ENCODE measurements at regions not wholly inside any gene's neighbourhood (a gene's known extent, or its start where the extent isn't known, plus 50 kb on each side); places are given as distances from the start of the nearest gene placed in this dataset.
A peak's percentile ranks its signal among the peaks of the same experiment; 100 is the strongest.

GRCh38 chr12:19794116-19794515 is 354.8 kb downstream of the AEBP2 start:
- DNase-seq (ENCODE audit: low read depth): no peak
- no peak overlapping the region for H3K4me3 ChIP-seq (ENCODE audit: low read depth, low read length)
- no peak for TF ChIP-seq CTCF (IDR thresholded peaks at IDR 0.05; ENCODE audit: insufficient read depth, low read length, poor library complexity, severe bottlenecking)
- no peaks in the 10 kb centered on the region for H3K27me3 ChIP-seq (ENCODE audit: control insufficient read depth, insufficient read depth, low read length)
- no peaks in the 10 kb centered on the region for H3K36me3 ChIP-seq (ENCODE audit: control insufficient read depth, insufficient read depth, low read length)

DNA sequence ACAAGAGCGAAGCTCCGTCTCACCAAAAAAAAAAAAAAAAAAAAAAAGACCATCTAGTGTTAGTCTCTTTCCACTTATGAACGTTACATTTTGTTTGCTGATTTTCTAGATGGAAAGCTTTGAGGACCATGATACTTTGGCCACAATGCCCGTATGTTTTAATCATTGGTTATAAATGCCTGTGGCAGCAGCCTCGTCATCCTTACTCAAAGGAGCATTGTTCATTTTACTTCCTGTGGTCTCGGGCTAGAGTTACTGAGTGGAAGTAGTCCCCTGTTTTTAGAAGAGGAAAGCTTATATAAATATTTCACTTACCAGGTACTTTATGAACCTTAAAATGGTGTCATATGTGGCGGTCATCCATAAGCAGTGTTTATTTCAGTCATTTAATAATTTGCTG is 359.9 kb downstream of the AEBP2 start:
- H3K36me3 ChIP-seq (ENCODE audit: control insufficient read depth, insufficient read depth, low read length): no peaks in the 10 kb centered on the region
- TF ChIP-seq CTCF (IDR thresholded peaks at IDR 0.05; ENCODE audit: insufficient read depth, low read length, poor library complexity, severe bottlenecking): no peak
- no peak overlapping the region for H3K4me3 ChIP-seq (ENCODE audit: low read depth, low read length)
- H3K27me3 ChIP-seq (ENCODE audit: control insufficient read depth, insufficient read depth, low read length): no peaks in the 10 kb centered on the region
- DNase-seq (ENCODE audit: low read depth): peak; percentile 29

DNA sequence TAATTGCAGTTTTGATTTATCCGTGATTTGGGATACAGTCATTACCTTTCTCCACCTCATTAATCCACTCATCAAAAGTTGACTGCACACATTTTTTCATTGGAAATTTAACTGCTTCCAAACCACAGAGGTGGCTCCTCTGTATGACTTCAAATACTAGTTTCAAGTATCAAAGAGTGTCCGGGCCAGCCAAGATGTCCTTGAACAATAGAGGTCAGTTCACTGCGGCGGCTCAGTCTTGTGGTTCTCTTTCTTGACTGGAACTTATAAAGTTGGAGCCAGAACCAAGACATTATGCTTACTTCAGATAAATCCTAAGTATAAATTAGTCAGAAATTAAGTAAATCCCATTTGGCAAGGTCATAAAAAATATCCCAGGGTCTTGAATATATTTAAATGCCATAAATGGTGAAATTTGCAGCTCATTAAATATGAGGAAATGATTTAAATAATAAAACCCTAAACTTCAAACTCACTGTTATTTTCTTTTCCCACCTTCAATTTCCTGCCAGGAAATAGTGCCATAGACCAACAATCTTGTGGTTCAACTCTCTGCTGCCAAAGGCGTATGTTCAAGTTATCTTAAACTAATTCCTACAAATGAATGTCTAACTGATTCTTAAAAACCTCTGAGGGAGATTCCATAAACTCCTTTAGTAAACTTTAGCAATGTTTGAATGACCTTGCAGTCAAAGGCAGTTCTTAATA is 360.8 kb downstream of the AEBP2 start:
- TF ChIP-seq CTCF (IDR thresholded peaks at IDR 0.05; ENCODE audit: insufficient read depth, low read length, poor library complexity, severe bottlenecking): no peak
- peak; percentile 19 for DNase-seq (ENCODE audit: low read depth)
- H3K4me3 ChIP-seq (ENCODE audit: low read depth, low read length): no peak overlapping the region

DNA sequence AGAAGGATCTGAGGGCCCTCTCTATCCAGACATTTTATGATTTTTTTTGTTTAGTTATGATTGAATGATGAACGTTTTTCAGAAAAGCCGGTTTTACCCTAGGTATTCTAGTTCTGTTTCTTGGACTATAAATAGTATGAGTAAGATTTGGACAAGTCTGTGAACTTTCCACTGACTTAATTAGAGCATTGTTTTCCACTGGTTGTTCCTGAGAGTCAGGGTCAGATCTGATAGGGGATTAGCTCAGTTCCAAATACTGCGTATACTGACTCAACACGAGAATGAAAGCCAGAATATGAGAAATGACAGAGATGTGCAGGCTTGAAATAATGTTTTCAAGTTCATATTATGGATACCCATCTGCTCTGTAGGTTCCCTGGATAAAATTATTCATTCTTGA is 361.6 kb downstream of the AEBP2 start:
- no peak for TF ChIP-seq CTCF (IDR thresholded peaks at IDR 0.05; ENCODE audit: insufficient read depth, low read length, poor library complexity, severe bottlenecking)
- Histone ChIP-seq H3K27me3 (ENCODE audit: control insufficient read depth, insufficient read depth, low read length) (no peaks in the 10 kb centered on the region), H3K4me3 (ENCODE audit: low read depth, low read length) (no peak overlapping the region), H3K36me3 (ENCODE audit: control insufficient read depth, insufficient read depth, low read length) (no peaks in the 10 kb centered on the region)
- no peak for DNase-seq (ENCODE audit: low read depth)

More for the DNA sequence above, 360.8 kb downstream of the AEBP2 start:
- Histone ChIP-seq H3K36me3 (ENCODE audit: control insufficient read depth, insufficient read depth, low read length) (no peaks in the 10 kb centered on the region), H3K27me3 (ENCODE audit: control insufficient read depth, insufficient read depth, low read length) (no peaks in the 10 kb centered on the region)

DNA sequence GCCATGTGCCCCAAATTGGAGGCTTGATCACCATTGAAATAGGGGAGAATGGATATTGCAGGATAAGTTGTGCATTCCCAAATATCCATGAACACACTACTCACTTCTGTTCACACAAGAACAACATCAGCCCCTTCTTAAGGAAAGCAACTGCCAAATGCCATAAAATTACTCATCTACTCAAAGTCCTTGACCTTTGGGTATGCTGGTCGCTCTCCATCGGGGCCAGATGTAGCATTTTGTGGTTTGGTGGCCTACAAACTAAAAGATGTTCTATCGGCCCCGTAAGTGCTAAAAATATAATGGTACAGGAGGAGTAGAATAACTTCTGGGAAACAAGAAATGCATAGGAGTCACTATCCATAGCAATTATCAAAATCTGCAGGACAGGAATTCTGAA is 362.6 kb downstream of the AEBP2 start:
- H3K4me3 ChIP-seq (ENCODE audit: low read depth, low read length): no peak overlapping the region
- no peak for DNase-seq (ENCODE audit: low read depth)
- H3K36me3 ChIP-seq (ENCODE audit: control insufficient read depth, insufficient read depth, low read length): no peaks in the 10 kb centered on the region
- no peak for TF ChIP-seq CTCF (IDR thresholded peaks at IDR 0.05; ENCODE audit: insufficient read depth, low read length, poor library complexity, severe bottlenecking)
- no peaks in the 10 kb centered on the region for H3K27me3 ChIP-seq (ENCODE audit: control insufficient read depth, insufficient read depth, low read length)

DNA sequence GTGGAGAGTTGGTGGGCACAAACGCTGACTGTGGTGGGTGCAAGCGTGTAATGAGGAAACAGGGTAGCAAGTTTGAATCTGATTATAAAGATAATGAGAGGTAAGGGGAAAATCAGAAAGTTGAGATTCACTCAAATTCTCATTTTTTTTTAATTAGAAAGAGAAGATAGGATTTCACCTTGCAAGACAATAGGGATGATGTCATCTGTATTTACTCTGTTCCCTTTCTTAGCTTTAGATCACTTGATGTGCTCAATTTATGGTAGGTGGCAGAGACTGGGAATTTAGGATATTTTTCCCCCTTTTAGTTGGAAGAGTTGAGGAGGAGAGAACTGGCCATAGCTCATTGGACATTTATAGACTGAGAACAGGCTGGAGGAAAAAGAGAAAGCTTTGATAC is 363.6 kb downstream of the AEBP2 start:
- Histone ChIP-seq H3K4me3 (ENCODE audit: low read depth, low read length) (no peak overlapping the region), H3K36me3 (ENCODE audit: control insufficient read depth, insufficient read depth, low read length) (no peaks in the 10 kb centered on the region), H3K27me3 (ENCODE audit: control insufficient read depth, insufficient read depth, low read length) (no peaks in the 10 kb centered on the region)
- no peak for TF ChIP-seq CTCF (IDR thresholded peaks at IDR 0.05; ENCODE audit: insufficient read depth, low read length, poor library complexity, severe bottlenecking)
- DNase-seq (ENCODE audit: low read depth): no peak

Data from kidney epithelial cell (primary cell).